ENCODE measurements at regions not wholly inside any gene's neighbourhood (a gene's known extent, or its start where the extent isn't known, plus 50 kb on each side); places are given as distances from the start of the nearest gene placed in this dataset.

- intact Hi-C loops (cut with DNase I; ENCODE audit: low total_unique reads): no loop called here
- WGBS, 2 donors: 84 to 88% methylated on average over 3 of the region's 3 CpGs
These were observed 51.3 kb upstream of the CD302 start for GRCh38 chr2:159849160-159849813.

More at GRCh38 chr2:159849160-159849813, 51.3 kb upstream of the CD302 start:
- no peak for TF ChIP-seq POLR2A (IDR thresholded peaks at IDR 0.05)
- TF ChIP-seq, protein P1, sequence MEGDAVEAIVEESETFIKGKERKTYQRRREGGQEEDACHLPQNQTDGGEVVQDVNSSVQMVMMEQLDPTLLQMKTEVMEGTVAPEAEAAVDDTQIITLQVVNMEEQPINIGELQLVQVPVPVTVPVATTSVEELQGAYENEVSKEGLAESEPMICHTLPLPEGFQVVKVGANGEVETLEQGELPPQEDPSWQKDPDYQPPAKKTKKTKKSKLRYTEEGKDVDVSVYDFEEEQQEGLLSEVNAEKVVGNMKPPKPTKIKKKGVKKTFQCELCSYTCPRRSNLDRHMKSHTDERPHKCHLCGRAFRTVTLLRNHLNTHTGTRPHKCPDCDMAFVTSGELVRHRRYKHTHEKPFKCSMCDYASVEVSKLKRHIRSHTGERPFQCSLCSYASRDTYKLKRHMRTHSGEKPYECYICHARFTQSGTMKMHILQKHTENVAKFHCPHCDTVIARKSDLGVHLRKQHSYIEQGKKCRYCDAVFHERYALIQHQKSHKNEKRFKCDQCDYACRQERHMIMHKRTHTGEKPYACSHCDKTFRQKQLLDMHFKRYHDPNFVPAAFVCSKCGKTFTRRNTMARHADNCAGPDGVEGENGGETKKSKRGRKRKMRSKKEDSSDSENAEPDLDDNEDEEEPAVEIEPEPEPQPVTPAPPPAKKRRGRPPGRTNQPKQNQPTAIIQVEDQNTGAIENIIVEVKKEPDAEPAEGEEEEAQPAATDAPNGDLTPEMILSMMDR (IDR thresholded peaks at IDR 0.05): no peak
- no peak for DNase-seq (ENCODE audit: low spot score in 2 of 2)
- no peak overlapping the region for H3K4me3 ChIP-seq (ENCODE audit: low read depth, poor library complexity, severe bottlenecking)
